KG1 (cell line): ENCODE measurements at regions not wholly inside any gene's neighbourhood (a gene's known extent, or its start where the extent isn't known, plus 50 kb on each side); places are given as distances from the start of the nearest gene placed in this dataset.

Experiments
- DNase-seq: peaks from one replicate; lab custom pipeline; 2025; lab: John Stamatoyannopoulos, UW

DNA sequence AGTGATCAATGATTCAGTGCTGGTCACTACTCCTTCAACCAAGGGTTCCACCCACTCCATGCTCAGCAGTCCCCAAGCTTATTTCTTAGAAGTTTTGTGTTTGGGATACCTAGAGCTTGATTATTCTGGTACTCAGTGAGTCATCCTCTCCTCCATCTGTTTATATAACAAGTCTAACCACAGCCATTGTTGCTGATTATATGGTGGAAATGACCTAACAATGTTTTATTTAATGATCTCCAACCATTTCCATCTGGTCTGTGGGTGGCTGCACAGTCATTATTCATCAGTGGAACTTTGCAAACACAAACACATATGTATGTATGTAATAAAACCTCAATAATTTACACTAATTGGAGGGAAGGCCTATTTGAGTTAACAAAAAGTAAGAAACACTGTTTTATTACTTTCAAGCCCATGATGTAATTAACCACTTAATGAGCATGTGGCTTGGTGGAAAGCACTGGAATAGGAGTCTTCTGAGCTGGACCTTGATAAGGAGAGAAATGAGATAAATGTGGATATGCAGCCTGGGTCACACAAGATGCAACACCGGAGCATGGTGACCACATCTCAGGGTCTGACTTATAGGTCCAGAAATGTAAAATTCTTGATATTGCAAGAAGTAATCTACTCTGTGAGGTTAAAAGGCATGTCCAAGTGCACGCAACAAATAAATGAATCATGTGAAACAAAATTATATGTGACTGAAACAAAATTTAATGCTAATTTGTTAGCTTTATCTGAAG lies 99.0 kb upstream of the WLS start:
- no peak for DNase-seq

DNA sequence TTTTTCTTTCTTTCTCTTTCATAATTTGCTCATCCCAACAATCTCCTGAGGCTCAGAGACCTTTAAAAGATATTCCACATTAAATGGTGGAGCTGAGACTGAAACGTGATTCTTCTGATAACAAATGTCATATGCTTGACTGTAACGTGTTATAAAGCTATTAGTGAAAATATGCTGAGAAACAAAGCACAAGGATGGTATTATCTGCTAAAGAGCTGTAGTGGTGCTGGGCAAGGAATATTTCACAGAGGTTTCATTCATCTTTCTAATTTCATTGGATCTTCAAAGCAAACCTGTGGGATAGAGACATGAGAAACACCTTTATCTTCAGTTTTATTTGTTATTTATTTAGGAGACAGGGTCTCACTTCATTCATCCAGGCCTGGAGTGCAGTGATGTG lies 98.1 kb upstream of the WLS start:
- DNase-seq: no peak

DNA sequence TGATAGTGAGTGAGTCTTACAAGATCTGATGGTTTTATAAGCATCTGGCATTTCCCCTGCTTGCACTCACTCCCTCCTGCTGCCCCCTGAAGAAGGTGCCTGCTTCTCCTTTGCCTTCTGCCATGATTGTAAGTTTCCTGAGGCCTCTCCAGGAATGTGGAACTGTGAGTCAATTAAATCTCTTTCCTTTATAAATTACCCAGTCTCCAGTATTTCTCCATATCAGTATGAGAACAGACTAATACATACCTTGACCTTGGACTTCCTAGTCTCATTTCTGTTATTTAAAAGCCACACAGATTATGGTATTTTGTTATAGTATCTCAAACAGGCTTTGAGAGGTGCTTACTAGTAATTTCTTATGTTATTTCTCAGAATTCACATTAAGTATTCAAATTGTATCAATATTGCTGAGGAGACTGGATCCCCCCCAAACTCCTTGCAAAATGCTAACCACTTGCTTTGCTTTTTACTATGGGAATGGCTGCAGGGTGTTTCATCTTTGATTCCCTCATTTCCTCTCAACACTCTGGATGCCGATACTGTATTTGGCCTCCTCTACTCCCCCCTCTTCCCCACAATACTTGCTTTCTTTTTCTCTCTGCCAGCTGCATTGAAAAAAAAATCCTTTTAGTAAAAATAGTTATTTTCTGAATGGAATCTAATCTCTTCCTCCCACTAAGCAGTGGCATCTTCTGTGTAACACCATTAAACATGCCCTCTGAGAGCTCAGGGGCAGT lies 96.9 kb upstream of the WLS start:
- no peak for DNase-seq

DNA sequence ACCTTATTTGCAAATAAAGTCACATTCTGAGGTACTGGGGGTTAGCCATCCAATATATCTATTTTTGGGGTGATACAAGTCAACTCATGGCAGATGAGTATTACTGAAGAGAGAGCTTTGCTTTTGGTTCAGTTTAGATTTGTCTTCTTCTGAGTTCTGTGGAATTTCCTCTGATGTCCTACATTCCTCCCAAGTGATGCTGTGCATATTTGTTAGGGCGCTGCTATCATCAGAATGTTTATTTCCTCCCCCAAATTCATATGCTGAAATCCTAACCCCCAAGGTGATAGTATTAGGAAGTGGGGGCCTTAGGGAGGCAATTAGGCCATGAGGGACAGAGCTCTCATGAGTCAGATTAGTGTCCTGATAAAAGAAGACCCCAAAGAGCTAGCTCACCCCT lies 96.2 kb upstream of the WLS start:
- DNase-seq: no peak

DNA sequence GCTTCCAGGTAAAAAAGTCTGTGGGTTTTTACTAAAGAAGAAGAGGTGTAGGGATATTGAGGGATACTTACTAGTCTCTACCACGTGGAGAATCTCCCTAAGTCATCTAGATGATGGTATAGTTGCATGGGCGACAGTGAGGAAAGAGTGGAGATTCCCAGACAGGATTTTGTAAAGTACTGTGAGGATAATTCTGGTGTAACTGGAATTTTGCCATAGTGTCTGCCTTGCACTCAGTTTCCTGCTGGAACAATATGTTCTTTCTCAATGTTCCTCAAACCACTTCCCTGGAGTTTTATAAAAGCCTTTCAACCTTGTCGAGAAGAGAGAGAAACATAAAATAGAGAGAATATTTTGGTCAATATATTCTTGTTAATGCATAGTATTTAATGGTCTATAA lies 95.1 kb upstream of the WLS start:
- no peak for DNase-seq

DNA sequence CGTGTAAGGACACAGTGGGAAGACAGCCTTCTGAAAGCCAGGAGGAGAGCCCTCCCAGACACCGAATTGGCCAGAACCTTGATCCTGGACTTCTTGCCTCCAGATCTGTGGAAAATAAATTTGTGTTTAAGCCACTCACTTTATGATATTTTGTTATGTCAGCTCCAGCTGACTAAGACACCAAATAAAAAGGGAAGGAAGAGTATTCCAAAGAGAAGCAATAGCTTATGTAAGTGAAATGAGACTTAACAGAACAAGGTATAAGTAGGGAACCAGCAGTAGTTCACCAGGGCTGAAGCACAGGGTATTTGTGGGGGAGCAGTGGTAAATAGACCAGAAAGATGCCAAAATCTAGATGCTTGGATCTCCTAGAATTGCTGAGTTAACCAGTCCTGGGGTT lies 94.2 kb upstream of the WLS start:
- no peak for DNase-seq

DNA sequence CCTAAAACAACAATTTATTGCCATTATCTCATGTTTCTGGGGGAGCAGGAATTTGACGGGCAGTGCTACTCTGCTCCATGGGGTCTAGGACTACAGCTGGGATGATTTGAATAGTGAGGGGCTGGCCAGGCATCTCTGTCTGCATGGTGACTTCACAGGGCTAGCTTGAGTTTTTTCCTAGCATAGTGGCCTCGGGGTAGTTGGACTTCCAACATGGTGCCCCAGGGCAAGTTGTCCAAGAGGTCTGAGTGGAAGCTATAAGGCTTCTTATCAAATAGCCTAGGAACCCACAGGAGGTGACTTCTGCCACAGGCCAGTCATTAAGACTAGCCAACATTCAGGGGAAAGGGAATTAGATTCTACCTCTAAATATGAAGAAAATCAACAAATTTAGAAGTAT lies 92.0 kb upstream of the WLS start:
- no peak for DNase-seq

DNA sequence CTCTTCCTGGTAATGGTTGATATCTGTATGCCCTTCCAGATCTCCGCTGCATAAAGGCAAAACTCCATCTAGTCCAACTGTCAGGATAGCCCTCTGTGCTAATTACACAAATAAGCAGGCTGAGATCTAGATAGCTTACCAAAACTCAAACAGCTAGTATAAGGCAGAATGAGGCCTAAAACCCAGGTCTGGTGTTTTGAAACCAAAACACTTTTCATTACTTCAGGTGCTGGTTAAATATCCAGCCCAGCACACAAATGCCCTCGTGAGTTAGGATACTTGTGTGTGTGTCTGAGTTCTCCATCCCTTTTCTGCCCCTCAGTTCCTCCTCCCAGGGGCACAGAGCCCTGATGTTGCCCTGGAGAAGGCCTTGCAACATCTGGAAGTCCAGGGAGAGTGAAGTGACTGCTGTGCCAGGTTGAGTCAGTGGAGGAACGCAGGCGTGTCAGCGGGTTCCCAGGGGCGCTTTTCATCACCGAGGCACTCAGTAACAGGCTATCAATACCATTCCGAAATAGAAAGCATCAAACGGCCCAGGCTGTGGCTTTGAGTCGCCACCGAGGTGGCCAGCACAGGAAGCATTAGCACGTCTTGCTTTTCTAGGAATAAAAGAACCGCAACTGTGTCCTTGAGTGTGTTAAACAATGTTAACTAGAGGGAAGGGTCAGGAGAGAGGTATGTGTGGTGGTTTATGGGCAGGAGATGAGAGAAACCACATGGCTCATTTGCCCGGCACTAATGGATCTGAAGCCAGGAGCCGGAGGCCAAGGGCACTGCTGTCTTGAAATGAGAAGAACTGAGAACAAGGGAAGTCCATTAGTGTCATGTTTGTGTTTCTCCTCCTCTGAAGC lies 90.7 kb upstream of the WLS start:
- DNase-seq: no peak

DNA sequence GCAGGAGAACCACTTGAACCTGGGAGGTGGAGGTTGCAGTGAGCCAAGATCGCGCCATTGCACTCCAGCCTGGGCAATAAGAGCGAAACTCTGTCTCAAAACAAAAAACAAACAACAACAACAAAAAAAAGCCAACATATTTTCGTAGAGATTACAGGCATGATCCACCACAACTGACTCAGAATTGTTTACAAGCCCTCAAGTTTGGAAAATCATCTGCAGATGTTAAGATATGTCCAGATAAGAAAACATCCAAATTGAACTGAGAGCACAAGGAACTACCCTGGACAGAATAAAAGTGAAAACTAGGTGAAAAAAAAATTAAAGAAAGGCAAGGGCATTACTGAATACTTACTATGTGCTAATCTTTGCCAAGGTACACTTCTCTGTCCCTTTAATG lies 89.8 kb upstream of the WLS start:
- no peak for DNase-seq

DNA sequence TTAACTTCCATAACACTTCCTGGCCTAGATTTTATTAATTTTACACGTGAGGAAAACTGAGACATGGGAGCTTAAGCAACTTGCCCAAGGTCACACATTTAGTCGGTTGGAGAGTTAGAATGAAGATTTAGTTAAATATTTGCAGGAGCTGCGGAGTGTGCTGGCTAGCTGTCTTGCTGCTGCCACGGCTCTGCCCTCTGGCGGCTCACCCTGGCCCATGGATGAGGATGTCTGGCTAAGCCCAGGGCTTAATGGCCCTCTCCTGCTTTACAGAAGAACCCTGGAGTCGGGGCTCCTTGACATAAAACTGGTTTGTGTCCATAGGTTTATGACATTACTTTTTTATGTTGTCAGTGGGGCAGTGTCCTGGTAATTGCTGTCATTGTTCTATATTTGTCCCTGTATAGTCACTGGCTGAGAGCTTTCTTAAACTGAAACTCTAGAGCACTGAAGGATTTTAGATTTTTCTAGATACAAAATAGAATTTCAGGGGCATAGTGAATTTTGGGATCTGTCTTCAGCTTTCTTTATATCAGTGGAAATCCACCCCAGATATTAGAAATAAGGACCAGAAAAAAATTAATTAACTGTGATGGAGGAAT lies 88.9 kb upstream of the WLS start:
- no peak for DNase-seq

DNA sequence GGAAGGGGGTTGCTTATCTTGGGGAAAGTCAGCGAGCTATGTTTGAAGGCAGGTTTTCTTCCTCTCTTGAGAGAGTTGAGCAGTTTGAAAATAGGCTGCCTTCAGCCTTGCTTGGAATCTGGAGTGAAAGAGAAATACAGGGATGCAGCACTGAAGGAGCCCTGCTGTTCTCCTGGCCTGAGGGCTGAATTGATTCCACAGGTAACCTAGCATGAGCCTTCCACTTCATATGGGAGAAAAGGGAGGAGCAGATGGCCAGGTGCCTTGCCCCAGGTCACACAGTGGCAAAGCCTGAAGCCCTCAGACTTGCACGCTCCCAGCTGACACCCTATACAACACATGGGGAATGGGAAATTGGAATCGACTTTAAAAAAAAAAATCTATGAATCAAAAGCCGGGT lies 88.0 kb upstream of the WLS start:
- no peak for DNase-seq

DNA sequence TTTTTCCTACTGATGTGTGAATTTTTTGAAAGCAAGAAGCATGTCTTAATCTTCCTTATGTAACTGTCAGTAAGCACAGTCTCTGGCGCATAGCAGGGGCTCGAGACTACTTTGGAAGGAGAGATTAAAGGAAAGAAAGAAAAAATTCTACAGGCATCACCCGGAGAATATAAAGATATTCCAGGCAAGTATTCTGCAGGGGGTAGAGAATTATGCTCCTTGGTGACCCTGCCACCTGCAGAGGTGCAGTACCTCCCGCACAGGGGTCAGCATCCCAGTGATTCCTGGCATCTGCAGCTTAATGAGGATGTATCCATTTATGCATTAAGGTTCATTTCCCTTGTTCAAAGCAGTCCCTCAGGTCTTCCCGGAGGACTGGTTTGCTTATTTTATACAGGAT lies 87.6 kb upstream of the WLS start:
- no peak for DNase-seq

DNA sequence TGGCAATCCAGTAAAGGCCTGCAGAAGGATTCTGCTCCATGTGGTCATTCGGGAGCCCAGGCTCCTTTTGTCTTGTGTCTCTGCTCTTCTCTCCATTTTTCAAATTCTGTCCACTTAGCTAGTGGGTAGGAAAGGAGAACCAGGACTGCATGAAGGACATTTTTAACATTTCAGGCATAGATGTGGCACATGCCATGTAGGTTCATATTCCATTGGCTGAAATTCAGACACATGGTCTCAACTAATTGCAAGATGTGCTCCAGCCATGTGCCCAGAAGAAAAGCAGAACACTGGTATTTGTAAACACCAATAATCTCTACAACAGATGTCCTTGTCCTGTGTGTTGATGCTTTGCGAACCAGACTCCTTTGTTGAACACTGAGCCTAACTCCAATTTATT lies 85.2 kb upstream of the WLS start:
- DNase-seq: no peak

DNA sequence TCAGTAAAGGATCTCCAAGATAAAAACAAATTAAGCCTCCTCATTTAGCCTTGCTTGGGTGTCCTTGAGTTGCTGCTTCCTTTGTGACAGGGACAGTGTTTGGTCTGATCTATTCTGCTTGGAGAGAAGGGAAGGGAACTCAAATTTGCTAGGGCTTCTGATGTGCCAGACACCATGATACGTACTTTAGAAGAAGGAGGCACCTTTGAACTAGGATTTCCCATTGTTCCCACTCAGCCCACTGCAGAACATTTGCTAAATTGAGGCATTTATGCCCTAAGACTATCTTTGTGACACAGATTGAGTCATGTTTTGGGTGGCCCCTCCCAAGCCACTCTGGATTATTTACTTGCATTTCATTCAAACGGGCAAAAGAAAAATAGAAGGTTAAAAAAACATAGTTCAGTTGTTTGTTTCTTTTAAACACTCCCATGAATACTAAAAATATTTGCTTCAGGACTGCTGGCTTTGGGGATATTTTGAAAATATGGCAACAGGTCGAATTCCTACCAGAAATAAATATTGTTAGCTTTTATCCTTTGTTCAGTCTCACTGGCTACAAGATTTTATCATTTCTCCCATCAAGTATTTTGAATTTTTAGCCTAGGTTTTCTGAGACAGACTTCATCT lies 81.9 kb upstream of the WLS start:
- DNase-seq: no peak

DNA sequence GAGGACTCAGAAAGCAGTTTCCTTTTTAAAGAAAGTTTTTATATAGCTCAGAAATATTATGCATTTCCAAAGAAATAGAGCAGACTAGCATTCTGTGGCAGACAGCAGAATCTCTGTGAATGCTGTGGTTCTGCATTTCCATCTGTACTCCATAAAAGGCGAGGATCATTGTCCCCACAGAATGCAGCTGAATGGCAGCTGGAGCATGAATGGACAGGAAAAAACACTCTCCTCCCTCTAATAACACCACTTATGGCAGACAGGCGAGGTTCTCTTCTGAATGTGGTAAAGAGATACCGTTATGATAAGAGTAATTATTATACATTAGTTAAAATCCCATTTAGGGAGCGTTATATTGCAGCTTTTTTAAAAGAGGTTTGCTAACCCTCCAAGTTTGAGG lies 81.4 kb upstream of the WLS start:
- no peak for DNase-seq

DNA sequence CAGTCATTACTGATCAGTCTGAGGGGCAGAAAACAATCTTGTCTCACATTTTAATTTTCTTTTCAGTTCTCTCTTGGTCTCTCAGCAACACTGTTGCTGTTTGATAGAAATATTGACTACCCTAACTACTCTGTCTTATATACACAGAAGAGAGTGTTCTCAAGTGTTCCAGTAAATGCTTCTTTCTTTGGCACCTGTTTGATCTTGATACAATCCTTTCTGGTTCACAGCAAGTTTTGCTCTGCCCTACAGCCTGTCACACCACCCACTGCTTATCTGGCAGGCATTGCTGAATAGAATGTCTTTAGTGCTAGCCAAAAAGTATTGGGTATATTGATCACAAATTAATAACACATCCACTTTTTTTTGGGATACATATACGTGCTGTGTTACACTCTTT lies 75.7 kb upstream of the WLS start:
- DNase-seq: no peak

DNA sequence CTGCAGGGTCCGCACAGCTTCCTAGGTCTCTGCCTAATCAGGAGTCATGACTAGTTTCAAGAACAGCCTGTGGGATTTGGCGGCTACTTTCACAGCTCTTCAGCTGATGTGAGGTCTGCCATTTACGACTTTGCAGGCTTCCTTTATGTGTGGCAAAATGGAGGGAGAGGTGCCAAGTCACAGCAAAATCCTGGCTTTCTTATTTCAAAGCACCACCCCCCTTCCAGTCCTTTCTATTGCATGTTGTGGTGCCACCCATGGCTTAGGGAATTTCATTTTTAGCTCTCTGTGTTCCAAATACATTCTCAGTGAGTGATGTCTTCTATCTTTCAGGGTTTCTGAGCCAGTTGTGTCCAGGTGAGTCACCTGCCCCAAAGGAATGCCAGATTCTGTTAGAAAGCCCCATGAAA lies 75.1 kb upstream of the WLS start:
- no peak for DNase-seq

DNA sequence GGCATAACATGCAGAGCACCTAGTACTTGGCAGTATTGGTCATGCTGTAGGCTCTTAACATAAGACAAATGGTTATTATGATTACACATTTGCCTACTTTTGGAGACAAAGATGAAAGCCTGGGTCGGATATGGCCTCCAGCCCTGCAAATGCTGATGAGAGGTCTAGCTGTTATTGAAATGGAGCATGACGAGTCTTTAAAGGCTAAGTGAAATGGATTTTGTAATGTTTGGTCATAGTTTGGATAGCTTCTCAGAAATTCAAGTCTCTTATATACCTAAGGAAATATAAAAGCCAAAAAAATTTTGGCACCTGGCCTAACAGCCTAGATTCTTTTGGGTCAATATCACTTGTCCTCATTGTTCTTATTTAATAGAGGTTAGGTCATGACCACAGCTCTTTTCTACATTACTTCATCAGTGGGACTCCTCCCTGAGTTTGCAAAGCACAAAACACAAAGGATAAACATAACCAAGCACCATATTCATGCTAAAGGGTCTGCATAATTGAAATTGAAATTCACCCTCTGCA lies 69.2 kb upstream of the WLS start:
- no peak for DNase-seq

DNA sequence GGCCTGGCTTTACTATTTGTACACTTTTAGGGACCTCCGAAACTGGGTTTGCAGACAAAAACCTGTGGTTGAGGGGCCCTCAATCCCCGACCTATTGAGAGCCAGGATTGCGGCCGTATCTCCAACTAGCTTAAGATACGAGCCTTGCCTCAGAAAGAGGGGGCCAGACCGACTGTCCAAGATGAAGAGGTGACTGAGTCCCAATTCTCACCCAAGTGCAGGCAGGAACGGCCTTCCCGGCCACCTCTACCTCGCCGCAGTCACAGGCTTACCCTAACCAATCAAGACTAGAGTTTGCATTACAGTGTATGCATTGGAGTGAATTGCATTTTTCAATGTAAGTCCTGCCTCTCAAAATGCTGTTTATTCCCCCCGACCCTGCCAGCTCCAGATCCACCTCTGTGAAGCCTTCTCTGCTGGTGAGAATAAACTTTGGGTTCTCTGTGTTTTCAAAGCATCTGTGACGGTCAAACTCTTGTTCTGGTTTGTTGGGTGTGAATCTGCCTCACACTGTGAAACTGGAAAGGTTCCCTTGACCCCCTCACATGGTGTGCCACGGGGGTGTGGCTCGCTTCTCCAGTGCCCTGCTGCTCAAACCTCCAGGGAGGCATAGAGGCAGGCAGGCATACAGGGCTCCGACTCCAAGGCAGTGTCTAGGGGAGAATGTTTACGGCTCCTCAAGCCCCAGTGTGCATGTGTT lies 62.2 kb upstream of the WLS start:
- DNase-seq: no peak

DNA sequence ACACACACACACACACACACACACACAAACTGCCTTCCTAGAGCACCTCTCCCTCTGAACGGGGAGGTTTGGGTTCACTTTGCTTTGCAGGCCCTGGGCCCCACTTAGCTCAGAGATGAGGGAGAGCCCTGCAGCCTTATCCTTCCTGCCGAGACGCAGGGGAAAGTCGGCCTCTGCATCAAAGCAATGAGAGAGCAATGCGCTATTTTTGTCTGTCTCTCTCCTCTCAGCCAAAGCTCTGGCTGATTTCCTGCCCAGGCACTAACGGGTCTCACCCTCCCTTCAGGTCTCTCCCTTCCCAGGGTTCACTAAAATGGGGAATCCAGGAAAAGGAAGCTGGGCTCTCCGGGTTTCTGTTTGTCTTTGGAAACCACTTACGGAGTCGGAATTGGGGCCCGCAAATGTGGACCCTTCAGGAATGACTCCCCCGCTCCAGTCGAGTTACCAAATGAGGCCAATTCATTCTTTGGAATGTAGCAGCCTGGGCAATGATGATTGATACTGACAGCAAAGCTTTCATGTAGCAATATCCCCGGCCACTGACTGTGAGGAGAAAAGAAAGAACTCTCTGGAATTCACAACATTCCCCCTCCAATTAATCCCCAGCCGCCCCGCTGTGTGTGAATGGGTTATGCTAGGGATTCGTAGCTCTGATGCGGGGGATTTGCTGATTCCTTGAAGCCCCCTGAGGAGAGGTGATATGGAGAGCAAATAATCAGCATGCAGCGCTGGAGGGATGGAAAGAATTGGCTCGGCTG lies 61.5 kb upstream of the WLS start:
- no peak for DNase-seq
